ENCODE measurements at regions not wholly inside any gene's neighbourhood (a gene's known extent, or its start where the extent isn't known, plus 50 kb on each side); places are given as distances from the start of the nearest gene placed in this dataset.

GRCh38 chr13:30031488-30031887 lies 181.1 kb upstream of the UBL3 start:
- TF ChIP-seq POLR2A (IDR thresholded peaks at IDR 0.05) (no peak), CTCF (IDR thresholded peaks at IDR 0.05) (no peak)
- Histone ChIP-seq H3K27me3 (no peaks in the 10 kb centered on the region), H3K36me3 (no peaks in the 10 kb centered on the region), H3K9me3 (no peaks in the 10 kb centered on the region), H3K4me3 (no peak overlapping the region), H3K27ac (no peak overlapping the region), H3K4me1 (peaks cover 0 to 7% of the 10 kb centered on the region in 2 donors)
- intact Hi-C loops (cut with DNase I; ENCODE audit: low total_unique reads), result no loop called here
- no peak for DNase-seq

GRCh38 chr13:30030141-30030750 lies 179.8 kb upstream of the UBL3 start:
- no peaks in the 10 kb centered on the region for H3K9me3 ChIP-seq
- H3K4me3 ChIP-seq, result no peak overlapping the region
- H3K4me1 ChIP-seq, result peaks cover 0 to 7% of the 10 kb centered on the region in 2 donors
- TF ChIP-seq POLR2A (IDR thresholded peaks at IDR 0.05), result no peak
- TF ChIP-seq CTCF (IDR thresholded peaks at IDR 0.05), result no peak
- H3K27me3 ChIP-seq, result no peaks in the 10 kb centered on the region
- no peaks in the 10 kb centered on the region for H3K36me3 ChIP-seq
- no peak overlapping the region for H3K27ac ChIP-seq
- DNase-seq, result no peak
- intact Hi-C loops (cut with DNase I; ENCODE audit: low total_unique reads), result no loop called here

GRCh38 chr13:30027569-30028455 lies 177.4 kb upstream of the UBL3 start:
- H3K4me1 ChIP-seq, result no peaks in the 10 kb centered on the region
- no peak for TF ChIP-seq POLR2A (IDR thresholded peaks at IDR 0.05)
- no peak for TF ChIP-seq CTCF (IDR thresholded peaks at IDR 0.05)
- no peak overlapping the region for H3K27ac ChIP-seq
- no peak for DNase-seq
- intact Hi-C loops (cut with DNase I; ENCODE audit: low total_unique reads), result no loop called here
- no peaks in the 10 kb centered on the region for H3K27me3 ChIP-seq
- H3K9me3 ChIP-seq, result no peaks in the 10 kb centered on the region
- no peaks in the 10 kb centered on the region for H3K36me3 ChIP-seq
- H3K4me3 ChIP-seq, result no peak overlapping the region

GRCh38 chr13:30026909-30027308 lies 176.5 kb upstream of the UBL3 start:
- H3K4me1 ChIP-seq, result no peaks in the 10 kb centered on the region
- intact Hi-C loops (cut with DNase I; ENCODE audit: low total_unique reads), result no loop called here
- H3K36me3 ChIP-seq, result no peaks in the 10 kb centered on the region
- no peaks in the 10 kb centered on the region for H3K27me3 ChIP-seq
- TF ChIP-seq POLR2A (IDR thresholded peaks at IDR 0.05), result no peak
- no peak for DNase-seq
- H3K27ac ChIP-seq, result no peak overlapping the region
- H3K9me3 ChIP-seq, result no peaks in the 10 kb centered on the region
- no peak overlapping the region for H3K4me3 ChIP-seq

DNA sequence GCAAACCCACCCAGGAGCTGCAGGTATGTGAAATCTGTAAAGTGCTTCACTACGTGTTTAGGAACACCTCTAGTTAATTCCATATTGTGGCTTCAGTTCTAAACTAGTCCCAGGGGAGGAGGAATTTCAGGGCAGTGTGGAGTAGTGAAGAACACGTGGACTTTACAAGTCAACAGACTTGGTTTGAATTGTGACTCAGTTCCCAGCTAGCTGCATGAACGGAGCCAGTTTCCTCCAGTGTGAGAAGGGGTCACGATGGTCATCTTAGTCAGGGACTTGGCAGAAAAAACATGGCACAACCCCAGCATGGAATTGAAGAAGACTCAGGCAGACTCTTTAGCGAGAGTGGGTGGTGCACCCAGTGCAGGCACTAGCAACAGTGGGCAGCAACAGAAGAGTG lies 175.7 kb upstream of the UBL3 start:
- no peak for DNase-seq
- intact Hi-C loops (cut with DNase I; ENCODE audit: low total_unique reads), result no loop called here
- TF ChIP-seq POLR2A (IDR thresholded peaks at IDR 0.05), result no peak
- TF ChIP-seq CTCF (IDR thresholded peaks at IDR 0.05), result no peak
- no peak overlapping the region for H3K4me3 ChIP-seq
- no peaks in the 10 kb centered on the region for H3K27me3 ChIP-seq
- no peaks in the 10 kb centered on the region for H3K4me1 ChIP-seq
- H3K36me3 ChIP-seq, result no peaks in the 10 kb centered on the region
- H3K27ac ChIP-seq, result no peak overlapping the region
- H3K9me3 ChIP-seq, result no peaks in the 10 kb centered on the region

Data from uterus (tissue), 3 donors.